Kidney (tissue), 13 donors: ENCODE measurements at regions not wholly inside any gene's neighbourhood (a gene's known extent, or its start where the extent isn't known, plus 50 kb on each side); places are given as distances from the start of the nearest gene placed in this dataset.

Source experiments
- DNase-seq, 5 donors: peaks; one replicate each; pipeline ENCODE4 v3.0.0-alpha.2; 2013 to 2020
- FAIRE-seq: peaks from 2 replicates; lab custom pipeline; 2012; peaks lifted over from hg19 to GRCh38; lab: Jason Lieb, UNC
- H3K27ac ChIP-seq, 2 donors: one replicate each; pipeline ENCODE4 v1.7.0; 2013; ENCODE audit warnings: low read depth in 2 of 2, low read length in 2 of 2, inconsistent platforms in 1 of 2
- H3K27me3 ChIP-seq: one replicate; pipeline ENCODE4 v1.7.1; 2013; ENCODE audit warnings: low read length, inconsistent platforms; ENCODE audit not compliant: control insufficient read depth, insufficient read depth
- H3K36me3 ChIP-seq, 3 donors: one replicate each; pipeline versions ENCODE4 v1.7.0 to v1.7.1; 2013; ENCODE audit warnings: low read length in 3 of 3, control low read depth in 1 of 3, inconsistent platforms in 1 of 3; ENCODE audit not compliant: insufficient read depth in 3 of 3, control insufficient read depth in 2 of 3
- H3K4me1 ChIP-seq, 3 donors: one replicate each; pipeline versions ENCODE4 v1.7.0 to v1.7.1; 2013; ENCODE audit warnings: low read length in 3 of 3, inconsistent platforms in 1 of 3, low read depth in 1 of 3; ENCODE audit not compliant: control insufficient read depth in 2 of 3, insufficient read depth in 2 of 3
- H3K4me3 ChIP-seq, 3 donors: one replicate each; pipeline versions ENCODE4 v1.7.0 to v1.8.1; 2013; ENCODE audit warnings: low read length in 3 of 3, control low read depth in 1 of 3, inconsistent platforms in 1 of 3
- H3K9ac ChIP-seq, 3 donors: one replicate each; pipeline versions ENCODE4 v1.7.0 to v1.7.1; 2013; ENCODE audit warnings: low read length in 3 of 3, control low read depth in 1 of 3, inconsistent platforms in 1 of 3
- H3K9me3 ChIP-seq, 3 donors: one replicate each; pipeline versions ENCODE4 v1.7.0 to v1.7.1; 2013; ENCODE audit warnings: low read length in 3 of 3, control low read depth in 1 of 3, inconsistent platforms in 1 of 3; ENCODE audit not compliant: control insufficient read depth in 2 of 3, insufficient read depth in 1 of 3
- CTCF ChIP-seq: IDR thresholded peaks from 3 replicates; pipeline ENCODE4 v1.5.1; 2012; ENCODE audit warnings: mild to moderate bottlenecking, moderate library complexity, borderline replicate concordance; ENCODE audit not compliant: insufficient read depth; ENCODE audit errors: extremely low read depth
- intact Hi-C: fragments of 100-400 bp; cut with DNase I; formaldehyde crosslinking; loops from one replicate; pipeline ENCODE4 v1.11.1; 2022
- donor health status: control.
- donor health status: control.
- donor health status: control.
- donor health status: control.
- donor health status: control.
- donor health status: DM: yes; HTN: yes; CAD: no.
- donor health status: Normal renal cell carcinoma (clear cell type).

DNA sequence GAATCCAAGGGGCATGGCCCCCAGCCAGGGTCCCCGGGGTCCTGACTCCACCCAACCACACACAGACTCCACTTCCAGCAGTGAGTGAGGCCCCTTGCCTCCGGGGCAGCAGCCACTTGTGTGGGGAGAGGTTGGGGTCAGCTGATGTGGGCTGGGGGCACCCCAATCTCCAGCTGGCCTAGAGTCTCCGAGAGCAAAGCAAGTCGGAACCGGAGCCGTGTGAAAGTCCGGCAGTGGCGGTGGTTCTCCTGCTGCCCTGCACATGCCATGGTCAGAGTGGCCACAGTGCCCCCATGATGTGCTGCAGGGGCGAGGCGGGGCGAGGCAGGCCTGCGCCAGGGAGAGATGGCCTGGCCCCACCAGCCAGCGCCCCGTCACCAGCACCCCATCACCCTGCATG, 74.6 kb downstream of the PDGFA start:
- Histone ChIP-seq H3K36me3 (no peaks in the 10 kb centered on the region), H3K9ac (no peak overlapping the region), H3K4me1 (no peaks in the 10 kb centered on the region), H3K9me3 (peaks cover 0 to 3% (median 0%) of the 10 kb centered on the region in 3 donors), H3K27ac (no peak overlapping the region), H3K27me3 (no peaks in the 10 kb centered on the region), H3K4me3 (no peak overlapping the region)
- DNase-seq (no peak), FAIRE-seq (no peak)
- TF ChIP-seq CTCF, result no peak
- intact Hi-C loops, result no loop called here

- H3K27me3 ChIP-seq, result no peaks in the 10 kb centered on the region
- peaks cover 0 to 3% (median 0%) of the 10 kb centered on the region in 3 donors for H3K9me3 ChIP-seq
- no peaks in the 10 kb centered on the region for H3K36me3 ChIP-seq
- no peak overlapping the region for H3K27ac ChIP-seq
- TF ChIP-seq CTCF, result no peak
- no peaks in the 10 kb centered on the region for H3K4me1 ChIP-seq
- H3K4me3 ChIP-seq, result no peak overlapping the region
- intact Hi-C loops, result no loop called here
- DNase-seq (peak in 1 of 5 donors; percentile 62), FAIRE-seq (no peak)
- H3K9ac ChIP-seq, result no peak overlapping the region
Measured at GRCh38 chr7:445563-446288, 73.9 kb downstream of the PDGFA start.

- no peaks in the 10 kb centered on the region for H3K27me3 ChIP-seq
- peak in 1 of 5 donors; percentile 64 for DNase-seq
- H3K27ac ChIP-seq, result no peak overlapping the region
- no peaks in the 10 kb centered on the region for H3K36me3 ChIP-seq
- no peak overlapping the region for H3K9ac ChIP-seq
- H3K4me3 ChIP-seq, result no peak overlapping the region
- H3K4me1 ChIP-seq, result no peaks in the 10 kb centered on the region
- intact Hi-C loops, result no loop called here
- no peak for FAIRE-seq
- H3K9me3 ChIP-seq, result peaks cover 0 to 3% (median 0%) of the 10 kb centered on the region in 3 donors
- no peak for TF ChIP-seq CTCF
Measured at GRCh38 chr7:446289-446935, 73.2 kb downstream of the PDGFA start.
